ENCODE measurements at regions not wholly inside any gene's neighbourhood (a gene's known extent, or its start where the extent isn't known, plus 50 kb on each side); places are given as distances from the start of the nearest gene placed in this dataset.

DNA sequence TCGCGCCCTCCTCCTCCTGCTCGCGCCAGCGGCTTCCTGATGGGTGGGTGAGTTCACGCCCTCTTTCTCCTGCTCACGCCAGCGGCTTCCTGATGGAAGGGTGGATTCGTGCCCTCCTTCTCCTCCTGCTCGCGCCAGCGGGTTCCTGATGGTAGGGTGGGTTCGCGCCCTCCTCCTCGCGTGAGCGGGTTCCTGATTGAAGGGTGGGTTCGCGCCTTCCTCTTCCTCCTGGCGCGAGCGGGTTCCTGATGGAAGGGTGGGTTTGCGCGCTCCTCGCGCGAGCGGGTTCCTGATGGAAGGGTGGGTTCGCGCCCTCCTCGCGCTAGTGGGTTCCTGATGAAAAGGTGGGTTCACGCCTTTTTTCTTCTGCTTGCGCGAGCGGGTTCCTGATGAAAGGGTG is 62.0 kb upstream of the MGAT5 start:
- no peak for DNase-seq

DNA sequence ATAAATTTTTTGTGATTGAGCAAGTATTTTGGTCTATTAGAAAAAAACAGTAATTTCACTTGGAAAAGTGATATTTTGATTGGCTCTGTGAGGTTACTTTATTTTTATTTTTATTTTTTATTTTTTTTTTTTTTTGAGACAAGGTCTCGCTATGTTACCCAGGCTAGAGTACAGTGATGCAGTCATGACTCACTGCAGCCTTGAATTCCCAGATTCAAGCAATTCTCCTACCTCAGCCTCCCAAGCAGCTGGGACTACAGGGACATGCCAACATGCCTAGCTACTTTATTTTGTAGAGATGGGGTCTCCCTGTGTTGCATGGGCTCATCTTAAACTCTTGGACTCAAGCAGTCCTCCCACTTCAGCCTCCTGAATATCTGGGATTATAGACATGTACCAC is 60.9 kb upstream of the MGAT5 start:
- no peak for DNase-seq

DNA sequence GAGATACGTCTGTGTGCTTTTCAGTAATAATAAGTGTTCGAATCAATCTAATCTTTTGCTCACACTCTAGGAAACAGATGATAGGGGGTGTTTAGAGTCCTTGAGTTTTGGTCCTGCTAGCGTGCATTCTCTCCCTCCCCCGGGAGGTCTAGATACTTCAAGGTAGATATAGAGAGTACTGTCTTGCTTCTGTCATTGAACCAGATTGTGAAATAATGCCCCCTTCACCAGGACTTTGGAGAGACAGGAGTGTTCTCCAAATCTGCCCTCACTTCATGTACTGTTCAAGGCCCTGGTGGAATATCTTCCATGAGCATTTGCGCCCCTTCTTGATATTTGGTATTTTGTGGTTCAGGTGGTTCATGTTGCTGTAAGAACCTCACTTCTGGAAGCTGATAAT is 59.4 kb upstream of the MGAT5 start:
- no peak for DNase-seq

DNA sequence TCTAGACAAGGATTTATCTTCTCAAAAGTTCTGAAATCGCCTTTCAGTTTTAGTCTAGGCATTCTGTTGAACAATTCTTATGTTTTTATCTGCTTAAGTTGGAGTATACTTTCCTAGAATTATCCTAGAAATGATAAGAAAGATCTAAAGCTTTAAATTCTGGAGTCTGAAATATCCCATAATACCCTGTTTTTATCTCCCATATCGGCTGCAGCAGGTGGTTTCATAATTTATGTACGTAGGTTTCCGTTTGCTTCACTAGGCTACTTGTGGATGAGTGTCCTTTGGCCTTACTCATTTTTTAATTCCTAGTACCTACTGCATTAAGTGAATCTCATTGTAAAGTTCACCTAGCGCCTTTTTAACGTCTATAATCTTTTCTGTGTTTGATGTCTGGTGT is 58.5 kb upstream of the MGAT5 start:
- DNase-seq: peak; percentile 56

DNA sequence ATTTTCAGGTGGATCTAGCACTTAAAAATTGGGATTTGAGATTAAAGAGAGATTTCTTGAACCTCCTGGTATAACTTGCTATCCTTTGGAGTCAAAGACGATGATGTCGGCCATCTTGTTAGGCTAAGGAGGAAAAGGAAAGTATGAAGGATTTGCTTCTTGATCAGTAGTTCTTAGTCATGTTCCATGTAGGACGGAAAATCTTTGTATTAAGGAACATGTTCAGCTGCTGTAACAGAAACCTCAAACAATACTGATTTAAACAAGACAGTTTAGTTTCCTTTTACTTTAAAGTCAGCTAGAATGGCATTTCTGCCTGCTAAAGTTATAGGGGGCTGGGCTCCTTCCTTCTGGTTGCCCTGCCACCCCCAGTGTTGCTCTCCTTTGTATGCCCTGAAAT is 56.4 kb upstream of the MGAT5 start:
- DNase-seq: no peak

DNA sequence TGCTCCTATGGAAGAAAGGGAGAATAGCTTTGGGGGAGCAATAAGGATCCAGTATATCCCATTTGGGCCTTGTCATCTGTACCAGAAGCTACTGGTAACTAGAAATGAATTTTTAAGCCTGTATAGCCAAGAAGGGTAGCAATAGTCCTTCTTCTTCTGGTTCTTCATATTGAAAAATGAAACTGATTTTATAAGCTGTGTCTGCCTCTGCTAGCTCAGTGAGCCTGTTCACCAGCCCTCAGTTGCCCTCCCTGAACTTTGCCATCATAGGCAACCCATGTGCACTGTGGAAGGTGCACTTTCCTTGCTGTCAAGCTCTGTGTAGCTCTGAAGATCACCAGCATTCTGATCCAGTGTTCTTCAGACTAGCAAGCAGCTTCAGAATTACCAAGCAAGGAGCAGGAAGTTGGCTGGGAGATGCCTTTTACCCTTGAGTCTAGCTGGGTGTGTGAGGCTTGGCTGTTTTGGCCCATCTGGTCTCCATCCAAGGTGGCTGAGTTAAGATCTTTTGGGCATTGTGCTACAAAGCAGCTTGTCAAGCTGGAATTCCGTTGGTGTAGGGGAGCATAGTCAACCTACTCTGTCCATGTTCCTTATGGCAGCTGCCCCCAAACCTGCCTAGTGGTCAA is 55.8 kb upstream of the MGAT5 start:
- DNase-seq: no peak

DNA sequence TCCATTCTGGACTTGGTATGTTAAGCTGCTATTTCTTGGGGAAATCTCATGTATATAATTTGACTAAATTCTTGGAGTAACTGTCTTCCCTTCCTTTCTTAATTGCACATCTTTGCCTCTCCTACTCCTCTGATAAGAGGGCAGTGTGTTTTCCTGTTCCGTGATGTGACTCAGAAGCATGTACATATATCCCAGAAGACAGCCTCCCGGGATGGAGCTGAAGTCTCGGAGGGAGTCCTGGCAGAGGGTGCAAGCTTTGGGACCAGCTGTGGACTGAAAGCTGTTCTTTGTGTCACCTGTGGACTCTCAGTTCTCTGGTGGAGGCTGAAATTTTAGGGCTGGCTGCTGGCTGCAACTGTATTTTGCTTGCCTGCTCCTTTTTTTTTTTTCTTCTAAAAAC is 54.7 kb upstream of the MGAT5 start:
- no peak for DNase-seq

DNA sequence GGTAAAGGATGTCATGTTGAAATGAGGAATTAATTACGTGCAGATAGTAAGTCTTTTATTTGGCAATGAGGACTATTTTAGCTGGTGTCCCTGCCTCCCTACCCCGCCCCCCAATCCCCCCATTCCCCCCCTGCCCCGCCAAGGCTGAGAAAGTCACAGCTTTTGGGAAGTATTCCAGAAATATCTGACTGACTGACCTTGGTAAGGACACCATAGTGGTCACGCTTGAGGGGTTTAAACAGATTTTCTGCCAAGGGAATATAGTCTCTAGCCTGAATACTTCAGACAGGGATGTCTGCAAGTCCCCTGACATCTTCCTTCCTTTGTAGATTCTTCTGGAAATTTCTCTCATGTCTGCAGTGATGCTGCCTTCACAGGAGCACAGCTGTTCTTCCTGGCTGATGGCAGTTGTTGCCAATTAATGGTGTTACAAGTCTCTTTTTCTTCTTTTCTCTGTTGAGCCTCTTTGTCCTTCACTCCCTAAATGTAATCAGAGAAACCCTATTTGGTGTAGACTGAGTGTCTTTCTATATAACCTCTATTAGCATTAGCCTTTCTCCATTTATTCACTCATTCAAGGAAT is 53.7 kb upstream of the MGAT5 start:
- no peak for DNase-seq

DNA sequence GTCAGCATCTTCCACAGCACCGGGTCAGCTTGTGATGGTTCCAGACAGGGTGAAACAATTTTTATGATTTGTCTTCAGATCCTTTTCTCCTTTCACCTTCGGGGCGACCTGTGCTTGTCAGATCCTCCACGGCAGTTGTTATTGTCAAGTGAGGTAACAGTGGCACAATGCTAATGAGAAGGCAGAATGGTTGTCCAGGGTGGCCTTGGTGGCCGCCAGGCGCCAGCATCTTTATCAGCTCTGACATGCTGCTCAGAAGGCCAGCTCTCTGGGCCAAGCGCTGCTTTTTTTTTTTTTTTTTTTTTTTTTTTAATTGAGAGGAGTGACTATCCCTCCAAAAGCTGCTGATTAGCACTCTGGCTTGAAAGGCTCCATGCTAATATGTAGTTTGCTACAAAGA is 52.3 kb upstream of the MGAT5 start:
- peak; percentile 50 for DNase-seq

DNA sequence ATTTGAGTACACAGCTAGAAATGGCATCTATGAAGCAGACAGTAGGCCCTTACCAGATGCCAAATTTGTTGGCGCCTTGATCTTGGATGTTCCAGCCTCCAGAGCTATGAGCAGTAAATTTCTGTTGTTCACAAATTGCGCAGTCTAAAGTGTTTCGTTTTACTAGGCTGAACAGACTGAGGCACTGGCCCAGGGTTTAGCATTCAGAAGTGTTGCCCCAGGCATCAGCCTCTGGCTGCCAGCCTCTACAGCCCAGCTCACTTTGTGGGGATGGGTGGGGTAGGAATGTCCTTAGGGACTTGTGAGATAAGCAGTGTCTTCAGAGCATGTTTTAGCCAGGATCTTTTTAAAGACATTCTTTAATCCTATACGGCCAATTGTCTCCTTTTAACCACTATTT is 51.5 kb upstream of the MGAT5 start:
- peak; percentile 60 for DNase-seq

DNA sequence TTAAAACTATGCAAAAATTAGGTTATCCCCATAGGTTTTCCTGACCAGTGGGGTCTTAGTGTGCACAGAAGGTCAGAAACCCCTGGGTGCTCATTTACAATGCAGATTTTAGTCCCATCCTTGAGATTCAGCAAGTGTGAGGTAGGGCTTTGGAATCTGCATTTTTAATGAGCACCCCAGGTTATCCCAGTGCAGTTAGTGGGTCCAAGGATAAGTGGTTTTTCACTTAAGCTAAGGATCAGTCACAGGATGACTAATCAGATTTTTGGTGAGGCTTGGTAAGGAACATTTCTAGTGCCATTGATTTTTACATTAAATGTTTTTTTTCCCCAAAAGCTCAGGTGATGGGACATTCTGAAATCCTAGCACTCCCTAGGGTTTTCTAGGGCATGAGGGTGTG is 50.7 kb upstream of the MGAT5 start:
- no peak for DNase-seq
